ENCODE measurements at regions not wholly inside any gene's neighbourhood (a gene's known extent, or its start where the extent isn't known, plus 50 kb on each side); places are given as distances from the start of the nearest gene placed in this dataset.
"Not testable (repeated sequence)": the region's sequence is repeated elsewhere in the genome, so short reads cannot be mapped to it uniquely, and the experiment has no call there.

DNA sequence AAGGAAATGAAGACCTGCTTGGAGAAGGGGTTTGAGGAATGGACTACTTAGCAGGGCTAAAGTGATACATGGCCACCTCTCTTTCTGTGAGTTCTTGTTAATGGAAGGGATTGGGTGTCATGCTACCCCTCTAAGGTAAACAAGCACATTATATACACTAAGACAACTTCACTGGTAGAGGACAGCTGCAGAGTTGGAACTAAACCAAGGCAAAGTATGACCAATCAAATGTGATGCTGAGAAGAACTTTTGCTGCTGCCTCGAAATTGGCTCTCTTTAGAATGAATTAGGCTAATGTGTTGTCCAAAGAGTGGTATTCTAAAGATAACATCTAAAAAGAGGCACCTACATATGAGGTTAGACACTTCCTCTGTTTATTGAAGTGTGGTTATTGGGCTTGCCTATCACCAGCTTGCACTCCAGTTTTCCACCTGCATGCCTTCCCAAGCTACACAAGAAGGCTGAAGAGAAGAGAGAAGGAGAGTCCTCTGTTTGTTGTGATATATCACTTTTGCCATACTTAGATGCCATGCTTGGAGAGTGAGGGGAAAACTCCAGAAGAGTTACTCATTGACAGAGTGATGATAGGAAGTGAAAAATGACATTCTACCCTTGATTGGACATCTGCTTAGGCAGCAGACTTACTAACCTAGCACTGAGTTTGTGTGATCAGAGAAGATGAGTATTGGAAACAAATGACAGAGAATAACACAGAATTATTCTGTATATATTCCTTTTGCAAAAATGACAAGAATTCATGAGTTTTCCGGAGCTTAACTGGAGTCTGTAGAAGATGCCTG lies 536.1 kb downstream of the ZNF608 start:
- no peak for DNase-seq

DNA sequence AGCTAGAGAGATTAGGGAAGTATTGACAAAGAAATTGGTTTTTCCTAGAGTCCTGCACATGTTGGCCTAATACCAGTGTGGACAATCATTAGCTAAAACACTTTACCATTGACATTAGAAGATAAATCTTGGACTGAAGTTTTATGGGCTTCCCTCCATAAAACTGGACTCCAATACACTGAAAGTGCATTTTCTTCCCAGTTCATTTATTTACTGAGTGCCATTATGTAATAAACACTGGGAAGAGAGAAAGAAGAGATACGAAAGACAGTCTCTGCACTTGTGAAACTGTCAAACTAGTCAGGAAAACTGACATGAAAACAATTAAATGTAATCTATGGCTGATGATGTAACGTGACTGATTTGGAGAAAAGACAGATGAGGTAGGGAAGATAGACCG lies 539.3 kb downstream of the ZNF608 start:
- DNase-seq = no peak

- no peak for DNase-seq
Measured at GRCh38 chr5:124206540-124206939, 539.9 kb downstream of the ZNF608 start.

DNA sequence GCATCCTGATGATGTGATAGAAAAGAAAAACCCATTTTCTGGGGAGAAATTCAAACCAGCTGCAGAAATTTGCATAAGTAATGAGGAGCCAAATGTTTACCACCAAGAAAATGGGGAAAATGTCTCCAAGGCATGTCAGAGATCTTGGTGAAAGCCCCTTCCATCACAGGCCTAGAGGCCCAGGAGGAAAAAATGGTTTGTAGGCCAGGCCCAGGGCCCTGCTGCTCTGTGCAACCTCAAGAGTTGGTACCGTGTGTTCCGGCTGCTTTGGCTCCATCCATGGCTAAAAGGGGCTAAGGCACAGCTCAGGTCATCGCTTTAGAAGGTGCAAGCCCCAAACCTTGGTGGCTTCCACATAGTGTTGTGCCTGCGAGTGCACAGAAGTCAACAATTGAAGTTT lies 543.1 kb downstream of the ZNF608 start:
- DNase-seq = no peak

GRCh38 chr5:124200381-124200780 lies 546.1 kb downstream of the ZNF608 start:
- no peak for DNase-seq

DNA sequence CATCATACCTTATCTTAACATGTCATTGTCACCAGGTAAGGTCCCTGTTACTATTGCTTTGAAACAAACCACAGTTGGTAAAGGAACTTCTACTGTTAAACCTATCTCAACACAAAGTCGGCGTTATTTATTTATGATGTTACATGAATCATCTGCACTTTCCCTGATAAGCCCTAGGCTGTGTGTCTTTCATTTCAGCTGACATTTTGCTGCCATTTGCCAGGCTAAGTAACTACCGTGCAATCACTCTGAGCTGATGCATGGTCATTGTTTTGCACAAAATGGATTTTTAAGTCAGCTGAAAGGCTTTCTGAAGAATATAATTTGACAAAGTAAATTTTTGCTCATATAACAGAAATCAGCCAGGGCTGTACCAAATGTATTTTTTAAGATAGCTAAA lies 546.5 kb downstream of the ZNF608 start:
- no peak for DNase-seq

GRCh38 chr5:124195411-124195810 lies 551.0 kb downstream of the ZNF608 start:
- no peak for DNase-seq

DNA sequence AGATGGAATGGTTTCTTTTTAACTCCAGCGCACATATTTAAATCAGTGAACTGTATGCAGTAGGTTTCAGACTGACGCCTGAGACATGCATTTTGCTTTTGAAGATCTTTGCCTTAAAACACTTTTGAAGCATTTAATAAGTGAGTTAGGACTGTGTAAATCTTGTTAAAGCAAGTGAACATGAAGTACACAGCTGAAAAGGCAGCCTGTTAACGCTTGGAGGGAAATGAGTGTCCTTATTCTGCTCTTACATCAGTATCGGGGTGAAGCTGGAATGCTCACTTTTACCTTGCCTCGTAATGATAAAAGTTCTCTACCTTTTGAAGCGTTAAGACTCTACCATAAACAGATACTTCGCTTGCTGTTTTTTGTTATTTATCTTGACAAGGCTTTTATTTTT lies 552.2 kb downstream of the ZNF608 start:
- no peak for DNase-seq

GRCh38 chr5:124193371-124193789 lies 553.1 kb downstream of the ZNF608 start:
- DNase-seq = no peak

- no peak for DNase-seq
Measured at GRCh38 chr5:124192716-124193115, 553.7 kb downstream of the ZNF608 start.

DNA sequence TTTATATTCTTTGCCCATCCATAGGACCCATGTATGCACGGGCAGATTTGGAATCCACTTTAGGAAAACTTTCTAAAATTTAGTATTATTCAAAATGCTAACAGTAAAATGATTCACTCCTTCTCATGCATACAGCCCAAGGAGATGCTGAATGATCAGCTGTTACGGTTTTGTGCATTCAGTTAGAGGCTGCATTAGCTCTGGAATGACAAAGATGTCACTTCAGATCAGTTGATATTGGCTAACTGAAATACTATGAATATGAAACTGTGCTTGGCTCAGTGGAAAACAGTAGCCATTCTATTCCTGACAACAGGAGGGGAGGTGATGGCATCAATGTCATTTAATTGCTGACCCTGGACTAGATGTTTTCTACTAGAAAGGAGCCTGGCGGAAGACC lies 560.7 kb downstream of the ZNF608 start:
- DNase-seq = no peak

- DNase-seq = no peak
Measured at GRCh38 chr5:124182133-124182532, 564.3 kb downstream of the ZNF608 start.

DNA sequence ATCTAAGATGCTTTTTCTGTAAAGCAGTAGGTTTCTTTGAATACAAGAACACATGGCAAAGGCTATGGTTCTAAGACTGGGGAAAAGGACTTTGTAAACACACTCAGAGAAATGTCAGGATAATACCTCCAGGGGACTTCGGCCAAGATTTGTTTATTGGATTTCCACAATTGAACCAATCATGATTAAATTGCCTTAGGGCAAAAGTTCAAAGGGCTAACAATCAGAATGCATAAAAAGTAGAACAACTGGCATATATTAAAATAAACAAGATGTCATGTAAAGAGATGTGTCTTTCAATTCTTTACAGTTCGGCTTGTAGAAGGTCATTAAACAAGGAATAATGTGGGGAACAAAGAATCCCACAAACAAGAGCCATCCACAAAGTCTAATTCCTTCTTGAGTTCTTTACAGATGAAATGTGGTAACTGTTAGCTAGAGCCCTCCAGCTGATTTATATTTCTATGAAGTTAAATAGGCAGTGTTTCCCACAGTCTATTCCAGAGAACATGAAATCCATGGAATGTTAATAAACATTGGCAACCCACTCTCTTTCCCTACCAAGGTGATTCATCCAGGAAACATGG lies 565.5 kb downstream of the ZNF608 start:
- peak; percentile 46 for DNase-seq

DNA sequence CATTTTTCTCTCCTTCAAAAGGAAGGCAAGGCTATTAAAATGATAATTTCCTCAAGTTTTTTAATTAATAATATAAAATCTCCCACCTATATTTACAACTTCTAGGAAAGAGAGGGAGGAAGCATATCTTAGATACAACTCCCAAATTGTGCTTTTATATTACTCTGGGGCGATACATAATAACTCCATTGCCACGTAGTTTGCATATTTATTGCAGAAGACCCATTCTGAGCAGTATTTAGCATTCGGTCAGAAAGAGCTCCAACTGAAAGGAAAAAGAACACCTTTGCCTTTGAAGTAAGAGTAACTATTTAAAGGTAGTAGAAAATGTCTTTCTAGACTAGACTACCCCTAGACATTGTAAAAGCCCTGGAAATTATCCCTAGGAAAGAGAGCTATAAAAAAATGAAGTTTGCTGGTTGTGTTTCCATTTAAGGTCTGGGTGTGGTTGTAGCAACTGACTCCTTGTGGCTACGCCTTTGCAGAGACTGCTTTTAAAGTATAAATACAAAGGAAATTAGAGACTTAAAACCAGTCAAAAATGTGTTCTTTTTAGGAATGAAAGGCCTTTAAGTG lies 566.1 kb downstream of the ZNF608 start:
- peak; percentile 62 for DNase-seq

DNA sequence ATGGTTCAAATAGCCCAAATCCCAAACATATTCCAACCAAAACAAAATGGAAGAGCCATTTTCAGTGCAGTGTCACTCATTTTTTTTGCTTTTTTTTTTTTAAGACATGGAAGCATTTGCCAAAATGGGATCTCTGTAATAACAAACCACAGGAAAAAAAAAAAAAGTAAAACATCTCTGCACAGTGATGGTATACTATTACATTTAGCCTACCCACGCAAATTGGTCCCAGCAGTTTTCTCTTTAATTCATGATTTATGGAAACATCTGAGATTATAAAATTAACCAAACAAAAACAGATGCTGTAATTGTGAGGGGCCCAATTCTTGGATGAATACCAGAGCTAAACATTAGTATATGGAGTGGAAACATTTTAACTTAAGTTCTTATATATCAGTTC lies 566.6 kb downstream of the ZNF608 start:
- DNase-seq = no peak

DNA sequence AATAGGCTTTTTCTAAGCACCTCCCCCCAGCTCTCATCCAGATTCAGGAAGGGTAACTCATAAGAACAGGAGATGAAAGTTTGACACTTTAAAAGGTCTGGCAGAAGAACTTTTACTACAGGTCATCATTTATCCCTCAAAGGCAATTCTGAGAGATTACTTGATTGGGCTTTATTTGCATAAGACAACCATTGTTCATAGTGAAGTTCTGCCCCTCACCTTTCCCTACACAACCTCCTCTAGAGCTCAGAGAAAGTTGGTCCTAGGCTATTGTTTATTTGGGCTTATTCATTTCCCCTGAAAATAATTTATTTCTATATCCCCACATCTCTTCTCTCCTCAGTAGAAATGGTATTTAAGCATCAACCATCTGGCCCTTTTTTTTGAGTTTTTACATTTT lies 568.4 kb downstream of the ZNF608 start:
- no peak for DNase-seq

- no peak for DNase-seq
Measured at GRCh38 chr5:124176692-124177091, 569.7 kb downstream of the ZNF608 start.

DNA sequence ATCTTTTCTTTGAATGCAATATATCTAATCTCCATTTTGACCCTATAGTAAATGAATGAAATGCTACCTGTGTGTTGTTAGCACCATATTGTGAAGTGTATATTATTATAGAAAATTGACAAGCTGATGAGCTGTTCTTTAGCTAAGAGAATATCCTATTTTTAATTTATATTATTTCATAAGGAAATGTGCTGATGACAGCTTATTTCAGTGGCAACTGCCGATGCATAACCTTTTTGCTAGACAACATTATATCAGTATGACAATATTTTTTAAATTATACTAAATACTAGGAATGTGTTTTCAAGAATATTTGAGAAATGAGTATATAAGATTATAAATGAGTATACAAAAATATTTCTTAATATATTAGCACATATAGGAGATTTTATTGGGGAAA lies 573.1 kb downstream of the ZNF608 start:
- DNase-seq = no peak

GRCh38 chr5:124172389-124173003 lies 573.9 kb downstream of the ZNF608 start:
- no peak for DNase-seq

DNA sequence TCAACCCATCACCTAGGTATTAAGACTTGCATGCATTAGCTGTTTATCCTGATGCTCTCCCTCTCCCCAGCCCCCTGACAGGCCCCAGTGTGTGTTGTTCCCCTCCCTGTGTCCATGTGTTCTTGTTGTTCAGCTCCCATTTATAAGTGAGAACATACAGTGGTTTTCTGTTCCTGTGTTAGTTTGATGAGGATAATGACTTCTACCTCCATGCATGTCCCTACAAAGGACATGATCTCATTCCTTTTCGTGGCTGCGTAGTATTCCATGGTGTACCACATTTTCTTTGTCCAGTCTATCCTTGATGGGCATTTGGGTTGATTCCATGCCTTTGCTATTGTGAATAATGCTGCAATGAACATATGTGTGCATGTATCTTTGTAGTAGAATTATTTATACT lies 578.3 kb downstream of the ZNF608 start:
- not testable (repeated sequence) for DNase-seq

DNA sequence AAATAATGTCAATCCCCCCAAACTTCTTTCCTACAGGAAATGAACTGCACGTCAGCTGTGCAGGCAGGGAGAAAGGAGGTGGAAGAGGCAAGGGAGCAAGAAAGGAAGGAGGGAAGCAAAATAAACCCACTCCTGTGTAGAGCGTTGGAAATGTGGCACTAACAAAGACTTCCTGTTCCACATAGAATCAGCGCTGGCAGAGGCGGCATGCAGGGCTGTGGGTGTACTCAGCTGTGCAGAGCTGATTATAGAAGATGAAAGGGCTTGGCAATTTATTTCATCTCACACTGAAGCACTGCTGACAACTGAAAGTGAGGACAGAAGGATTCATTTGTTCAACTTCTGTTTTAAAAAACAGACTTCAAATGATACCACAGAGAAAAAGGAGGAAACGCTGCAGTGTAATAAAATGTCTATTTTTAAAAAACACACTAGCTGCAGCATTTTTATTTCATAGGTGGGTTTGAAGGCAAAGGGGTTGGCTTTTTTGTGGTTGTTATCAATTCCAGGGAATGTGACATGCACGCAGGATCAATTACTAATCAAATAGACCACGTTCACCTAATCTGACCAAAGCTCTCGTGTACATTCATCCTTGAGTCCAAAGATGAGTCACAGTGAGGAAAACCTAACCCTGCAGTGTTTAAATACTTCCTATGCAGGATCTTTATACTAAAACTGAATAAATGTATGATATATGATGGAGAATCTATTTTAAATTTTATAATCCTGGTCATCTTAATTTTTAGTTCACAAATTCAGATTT lies 583.5 kb downstream of the ZNF608 start:
- no peak for DNase-seq

DNA sequence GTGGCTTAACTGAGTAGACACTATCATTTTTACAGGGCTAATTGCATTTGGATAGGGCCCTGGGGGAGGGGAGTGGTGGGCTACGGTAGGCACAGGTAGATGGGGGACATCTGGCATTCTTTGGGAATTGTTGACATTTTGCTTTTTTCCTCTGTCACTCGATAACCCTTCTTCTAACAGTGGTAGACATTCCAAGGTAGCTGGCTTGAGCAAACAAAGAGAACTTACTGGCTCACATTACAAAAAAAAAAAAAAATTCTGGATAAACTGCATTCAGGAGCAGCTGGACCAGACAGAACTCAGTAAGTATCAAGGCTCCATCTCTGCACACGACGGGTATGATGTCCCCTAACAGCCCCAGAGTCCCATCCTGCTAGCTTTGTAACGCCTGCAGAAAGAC lies 585.2 kb downstream of the ZNF608 start:
- DNase-seq = no peak

DNA sequence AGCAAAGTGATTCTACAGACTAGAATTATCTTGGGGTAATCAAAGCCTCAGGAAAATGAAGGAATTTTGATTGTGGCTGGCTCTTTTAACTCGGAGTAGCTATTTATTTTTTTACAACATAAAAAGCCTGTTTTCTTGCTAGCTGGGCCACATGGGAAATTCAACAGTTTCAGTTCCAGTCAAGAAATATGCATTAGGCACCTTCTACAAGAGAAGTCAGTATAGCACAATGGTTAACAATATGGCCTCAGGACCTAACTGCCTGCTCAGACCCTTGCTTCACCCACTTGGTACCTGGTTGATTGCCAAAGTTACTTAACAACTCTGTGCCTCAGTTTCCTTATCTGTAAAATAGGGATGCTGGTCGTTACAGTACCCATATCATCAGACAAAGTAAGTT lies 586.2 kb downstream of the ZNF608 start:
- DNase-seq = no peak

Measured in NCI-H526 treated with DMSO at 0.1 percent for 48 hours (cell line).